ENCODE measurements at regions not wholly inside any gene's neighbourhood (a gene's known extent, or its start where the extent isn't known, plus 50 kb on each side); places are given as distances from the start of the nearest gene placed in this dataset.

- H3K9ac ChIP-seq (ENCODE audit: low read depth, low read length): no peak overlapping the region
- H3K9me3 ChIP-seq (ENCODE audit: insufficient read depth, low read depth, low read length): no peaks in the 10 kb centered on the region
- no peaks in the 10 kb centered on the region for H3K36me3 ChIP-seq (ENCODE audit: insufficient read depth, low read length)
- no peak overlapping the region for H3K27ac ChIP-seq (ENCODE audit: low read depth, low read length)
- no peaks in the 10 kb centered on the region for H3K27me3 ChIP-seq (ENCODE audit: insufficient read depth, low read length)
- peaks cover 13% of the 10 kb centered on the region for H3K4me1 ChIP-seq (ENCODE audit: insufficient read depth, low read length)
- no peak overlapping the region for H3K4me3 ChIP-seq (ENCODE audit: low read length)
- 88% methylated on average over 4 of the region's 4 CpGs for WGBS
Observed at GRCh38 chr10:71131508-71132088, 80.8 kb upstream of the UNC5B start.

GRCh38 chr10:71132321-71132810 is 80.0 kb upstream of the UNC5B start:
- H3K27me3 ChIP-seq (ENCODE audit: insufficient read depth, low read length): no peaks in the 10 kb centered on the region
- no peak overlapping the region for H3K9ac ChIP-seq (ENCODE audit: low read depth, low read length)
- WGBS: 88% methylated on average over 4 of the region's 4 CpGs

GRCh38 chr10:71133710-71134686 is 78.4 kb upstream of the UNC5B start:
- Histone ChIP-seq H3K4me1 (ENCODE audit: insufficient read depth, low read length) (peaks cover 17% of the 10 kb centered on the region), H3K9me3 (ENCODE audit: insufficient read depth, low read depth, low read length) (no peaks in the 10 kb centered on the region), H3K27ac (ENCODE audit: low read depth, low read length) (no peak overlapping the region), H3K27me3 (ENCODE audit: insufficient read depth, low read length) (no peaks in the 10 kb centered on the region), H3K9ac (ENCODE audit: low read depth, low read length) (no peak overlapping the region), H3K36me3 (ENCODE audit: insufficient read depth, low read length) (no peaks in the 10 kb centered on the region), H3K4me3 (ENCODE audit: low read length) (no peak overlapping the region)
- 88% methylated on average over 7 of the region's 7 CpGs for WGBS

More at GRCh38 chr10:71132321-71132810, 80.0 kb upstream of the UNC5B start:
- Histone ChIP-seq H3K36me3 (ENCODE audit: insufficient read depth, low read length) (no peaks in the 10 kb centered on the region), H3K4me1 (ENCODE audit: insufficient read depth, low read length) (peaks cover 17% of the 10 kb centered on the region), H3K4me3 (ENCODE audit: low read length) (no peak overlapping the region), H3K27ac (ENCODE audit: low read depth, low read length) (no peak overlapping the region), H3K9me3 (ENCODE audit: insufficient read depth, low read depth, low read length) (no peaks in the 10 kb centered on the region)

GRCh38 chr10:71134732-71135211 is 77.6 kb upstream of the UNC5B start:
- no peaks in the 10 kb centered on the region for H3K36me3 ChIP-seq (ENCODE audit: insufficient read depth, low read length)
- H3K27ac ChIP-seq (ENCODE audit: low read depth, low read length): no peak overlapping the region
- 89% methylated on average over 4 of the region's 4 CpGs for WGBS
- H3K9me3 ChIP-seq (ENCODE audit: insufficient read depth, low read depth, low read length): no peaks in the 10 kb centered on the region
- no peak overlapping the region for H3K9ac ChIP-seq (ENCODE audit: low read depth, low read length)
- no peaks in the 10 kb centered on the region for H3K27me3 ChIP-seq (ENCODE audit: insufficient read depth, low read length)
- H3K4me1 ChIP-seq (ENCODE audit: insufficient read depth, low read length): peaks cover 17% of the 10 kb centered on the region
- no peak overlapping the region for H3K4me3 ChIP-seq (ENCODE audit: low read length)

GRCh38 chr10:71135236-71135635 is 77.1 kb upstream of the UNC5B start:
- H3K36me3 ChIP-seq (ENCODE audit: insufficient read depth, low read length): no peaks in the 10 kb centered on the region
- H3K9ac ChIP-seq (ENCODE audit: low read depth, low read length): no peak overlapping the region
- H3K4me3 ChIP-seq (ENCODE audit: low read length): no peak overlapping the region
- H3K27me3 ChIP-seq (ENCODE audit: insufficient read depth, low read length): no peaks in the 10 kb centered on the region
- H3K4me1 ChIP-seq (ENCODE audit: insufficient read depth, low read length): peaks cover 17% of the 10 kb centered on the region
- no peaks in the 10 kb centered on the region for H3K9me3 ChIP-seq (ENCODE audit: insufficient read depth, low read depth, low read length)
- H3K27ac ChIP-seq (ENCODE audit: low read depth, low read length): no peak overlapping the region
- WGBS: 86% methylated on average over 3 of the region's 3 CpGs

- H3K4me1 ChIP-seq (ENCODE audit: insufficient read depth, low read length): peaks cover 17% of the 10 kb centered on the region
- 52% methylated on average over 8 of the region's 8 CpGs for WGBS
- H3K36me3 ChIP-seq (ENCODE audit: insufficient read depth, low read length): no peaks in the 10 kb centered on the region
- no peak overlapping the region for H3K27ac ChIP-seq (ENCODE audit: low read depth, low read length)
- H3K4me3 ChIP-seq (ENCODE audit: low read length): no peak overlapping the region
- H3K27me3 ChIP-seq (ENCODE audit: insufficient read depth, low read length): no peaks in the 10 kb centered on the region
- H3K9me3 ChIP-seq (ENCODE audit: insufficient read depth, low read depth, low read length): no peaks in the 10 kb centered on the region
- H3K9ac ChIP-seq (ENCODE audit: low read depth, low read length): no peak overlapping the region
Observed at GRCh38 chr10:71136036-71136721, 76.2 kb upstream of the UNC5B start.

GRCh38 chr10:71137701-71138100 is 74.7 kb upstream of the UNC5B start:
- no peak overlapping the region for H3K4me3 ChIP-seq (ENCODE audit: low read length)
- H3K27me3 ChIP-seq (ENCODE audit: insufficient read depth, low read length): no peaks in the 10 kb centered on the region
- H3K9ac ChIP-seq (ENCODE audit: low read depth, low read length): no peak overlapping the region
- H3K36me3 ChIP-seq (ENCODE audit: insufficient read depth, low read length): no peaks in the 10 kb centered on the region
- H3K4me1 ChIP-seq (ENCODE audit: insufficient read depth, low read length): peaks cover 17% of the 10 kb centered on the region
- H3K27ac ChIP-seq (ENCODE audit: low read depth, low read length): no peak overlapping the region
- no peaks in the 10 kb centered on the region for H3K9me3 ChIP-seq (ENCODE audit: insufficient read depth, low read depth, low read length)
- WGBS: 96% methylated on average over 2 of the region's 2 CpGs

- 90% methylated on average over 14 of the region's 14 CpGs for WGBS
- Histone ChIP-seq H3K4me1 (ENCODE audit: insufficient read depth, low read length) (peaks cover 17% of the 10 kb centered on the region), H3K4me3 (ENCODE audit: low read length) (no peak overlapping the region), H3K9me3 (ENCODE audit: insufficient read depth, low read depth, low read length) (no peaks in the 10 kb centered on the region), H3K9ac (ENCODE audit: low read depth, low read length) (no peak overlapping the region), H3K36me3 (ENCODE audit: insufficient read depth, low read length) (no peaks in the 10 kb centered on the region), H3K27ac (ENCODE audit: low read depth, low read length) (no peak overlapping the region), H3K27me3 (ENCODE audit: insufficient read depth, low read length) (no peaks in the 10 kb centered on the region)
Observed at GRCh38 chr10:71138166-71138830, 74.1 kb upstream of the UNC5B start.

GRCh38 chr10:71141528-71141927 is 70.8 kb upstream of the UNC5B start:
- Histone ChIP-seq H3K9ac (ENCODE audit: low read depth, low read length) (no peak overlapping the region), H3K9me3 (ENCODE audit: insufficient read depth, low read depth, low read length) (no peaks in the 10 kb centered on the region), H3K27ac (ENCODE audit: low read depth, low read length) (no peak overlapping the region), H3K4me1 (ENCODE audit: insufficient read depth, low read length) (peaks cover 4% of the 10 kb centered on the region), H3K27me3 (ENCODE audit: insufficient read depth, low read length) (no peaks in the 10 kb centered on the region), H3K4me3 (ENCODE audit: low read length) (no peak overlapping the region), H3K36me3 (ENCODE audit: insufficient read depth, low read length) (no peaks in the 10 kb centered on the region)
- 95% methylated on average over 4 of the region's 4 CpGs for WGBS

GRCh38 chr10:71143170-71143569 is 69.2 kb upstream of the UNC5B start:
- no peak overlapping the region for H3K27ac ChIP-seq (ENCODE audit: low read depth, low read length)
- H3K36me3 ChIP-seq (ENCODE audit: insufficient read depth, low read length): no peaks in the 10 kb centered on the region
- H3K4me1 ChIP-seq (ENCODE audit: insufficient read depth, low read length): no peaks in the 10 kb centered on the region
- WGBS: 91% methylated on average over 5 of the region's 5 CpGs
- no peaks in the 10 kb centered on the region for H3K27me3 ChIP-seq (ENCODE audit: insufficient read depth, low read length)
- no peak overlapping the region for H3K4me3 ChIP-seq (ENCODE audit: low read length)
- H3K9me3 ChIP-seq (ENCODE audit: insufficient read depth, low read depth, low read length): no peaks in the 10 kb centered on the region
- H3K9ac ChIP-seq (ENCODE audit: low read depth, low read length): no peak overlapping the region
